Smooth muscle cell (in vitro differentiated cells): ENCODE measurements at regions not wholly inside any gene's neighbourhood (a gene's known extent, or its start where the extent isn't known, plus 50 kb on each side); places are given as distances from the start of the nearest gene placed in this dataset.

Experiments used
- DNase-seq: peaks from one replicate; lab custom pipeline; 2025; ENCODE audit not compliant: unreplicated experiment; lab: John Stamatoyannopoulos, UW
- H2AFZ ChIP-seq: fragments of 200-600 bp; sonication (generic); 2 replicates; pipeline ENCODE4 v1.6.0; 2016; ENCODE audit warnings: antibody characterized with exemption, low read depth, mild to moderate bottlenecking
- H3F3A ChIP-seq: fragments of 200-600 bp; sonication (generic); 2 replicates; pipeline ENCODE4 v1.6.0; 2017; ENCODE audit warnings: antibody characterized with exemption, low read depth
- H3K27ac ChIP-seq: fragments of 200-600 bp; sonication (generic); 2 replicates; pipeline ENCODE4 v1.5.1; 2016; ENCODE audit warnings: low read depth, mild to moderate bottlenecking
- H3K27me3 ChIP-seq: fragments of 200-600 bp; sonication (generic); 2 replicates; pipeline ENCODE4 v1.6.1; 2016; ENCODE audit warnings: low read depth, mild to moderate bottlenecking
- H3K36me3 ChIP-seq: fragments of 200-600 bp; sonication (generic); 2 replicates; pipeline ENCODE4 v1.5.1; 2016; ENCODE audit warnings: low read depth
- H3K4me1 ChIP-seq: fragments of 200-600 bp; sonication (generic); 2 replicates; pipeline ENCODE4 v1.5.1; 2016; ENCODE audit warnings: low read depth
- H3K4me2 ChIP-seq: fragments of 200-600 bp; sonication (generic); 2 replicates; pipeline ENCODE4 v1.6.0; 2016; ENCODE audit warnings: mild to moderate bottlenecking
- H3K4me3 ChIP-seq: fragments of 200-600 bp; sonication (generic); 2 replicates; pipeline ENCODE4 v1.5.1; 2016; ENCODE audit warnings: mild to moderate bottlenecking
- H3K79me2 ChIP-seq: fragments of 200-600 bp; sonication (generic); 2 replicates; pipeline ENCODE4 v1.6.0; 2016; ENCODE audit warnings: low read depth, mild to moderate bottlenecking
- H3K9ac ChIP-seq: fragments of 200-600 bp; sonication (generic); 2 replicates; pipeline ENCODE4 v1.6.0; 2016; ENCODE audit warnings: low read depth
- H3K9me3 ChIP-seq: fragments of 200-600 bp; sonication (generic); replicated peaks from 2 replicates; pipeline ENCODE4 v1.5.1; 2016; ENCODE audit warnings: low read depth
- H4K20me1 ChIP-seq: fragments of 200-600 bp; sonication (generic); 2 replicates; pipeline ENCODE4 v1.6.0; 2016; ENCODE audit warnings: low read depth
- WGBS: methylation state at CpG from one replicate; pipeline ENCODE4 v1.1.7; 2016; ENCODE audit warnings: low lambda C conversion rate; 5-methylcytosine and 5-hydroxymethylcytosine counted together
- TF ChIP-seq, protein P1 (sequence below): fragments of 200-600 bp; sonication (generic); IDR thresholded peaks from 2 replicates; pipeline ENCODE4 v1.5.1; 2017; ENCODE audit warnings: borderline replicate concordance, mild to moderate bottlenecking, antibody characterized with exemption; ENCODE audit not compliant: insufficient read depth, poor library complexity, severe bottlenecking

DNA sequence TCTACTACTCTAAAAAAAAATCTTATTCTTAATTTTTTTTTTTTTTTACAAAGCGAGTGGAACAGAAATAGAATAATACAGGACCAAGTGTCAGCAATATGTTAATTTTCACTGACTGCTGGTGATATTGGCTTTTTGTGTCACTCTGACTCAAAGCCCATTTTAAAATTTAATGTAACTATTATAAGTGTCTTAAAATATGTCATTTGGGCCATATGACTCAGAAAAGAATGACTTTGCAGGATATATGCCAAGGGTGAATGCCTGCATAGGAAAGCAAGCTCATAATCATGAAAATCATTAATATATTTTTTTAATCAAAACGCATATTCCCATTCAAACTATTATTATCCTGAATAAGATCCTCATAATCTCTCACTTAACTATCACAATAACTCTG is 149.2 kb downstream of the GNAT3 start:
- H3K27me3 ChIP-seq: no peaks in the 10 kb centered on the region
- no peak overlapping the region for H3K4me3 ChIP-seq
- H3K4me2 ChIP-seq: no peak overlapping the region
- peaks cover 5% of the 10 kb centered on the region for H3K36me3 ChIP-seq
- H3F3A ChIP-seq: no peaks in the 10 kb centered on the region
- H2AFZ ChIP-seq: no peak overlapping the region
- H4K20me1 ChIP-seq: no peaks in the 10 kb centered on the region
- no peak for DNase-seq
- H3K9me3 ChIP-seq: no peaks in the 10 kb centered on the region
- 95% methylated on average over 2 of the region's 2 CpGs for WGBS
- TF ChIP-seq, protein P1, sequence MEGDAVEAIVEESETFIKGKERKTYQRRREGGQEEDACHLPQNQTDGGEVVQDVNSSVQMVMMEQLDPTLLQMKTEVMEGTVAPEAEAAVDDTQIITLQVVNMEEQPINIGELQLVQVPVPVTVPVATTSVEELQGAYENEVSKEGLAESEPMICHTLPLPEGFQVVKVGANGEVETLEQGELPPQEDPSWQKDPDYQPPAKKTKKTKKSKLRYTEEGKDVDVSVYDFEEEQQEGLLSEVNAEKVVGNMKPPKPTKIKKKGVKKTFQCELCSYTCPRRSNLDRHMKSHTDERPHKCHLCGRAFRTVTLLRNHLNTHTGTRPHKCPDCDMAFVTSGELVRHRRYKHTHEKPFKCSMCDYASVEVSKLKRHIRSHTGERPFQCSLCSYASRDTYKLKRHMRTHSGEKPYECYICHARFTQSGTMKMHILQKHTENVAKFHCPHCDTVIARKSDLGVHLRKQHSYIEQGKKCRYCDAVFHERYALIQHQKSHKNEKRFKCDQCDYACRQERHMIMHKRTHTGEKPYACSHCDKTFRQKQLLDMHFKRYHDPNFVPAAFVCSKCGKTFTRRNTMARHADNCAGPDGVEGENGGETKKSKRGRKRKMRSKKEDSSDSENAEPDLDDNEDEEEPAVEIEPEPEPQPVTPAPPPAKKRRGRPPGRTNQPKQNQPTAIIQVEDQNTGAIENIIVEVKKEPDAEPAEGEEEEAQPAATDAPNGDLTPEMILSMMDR: no peak
- H3K4me1 ChIP-seq: no peaks in the 10 kb centered on the region
- no peaks in the 10 kb centered on the region for H3K79me2 ChIP-seq
- no peak overlapping the region for H3K27ac ChIP-seq
- no peak overlapping the region for H3K9ac ChIP-seq

DNA sequence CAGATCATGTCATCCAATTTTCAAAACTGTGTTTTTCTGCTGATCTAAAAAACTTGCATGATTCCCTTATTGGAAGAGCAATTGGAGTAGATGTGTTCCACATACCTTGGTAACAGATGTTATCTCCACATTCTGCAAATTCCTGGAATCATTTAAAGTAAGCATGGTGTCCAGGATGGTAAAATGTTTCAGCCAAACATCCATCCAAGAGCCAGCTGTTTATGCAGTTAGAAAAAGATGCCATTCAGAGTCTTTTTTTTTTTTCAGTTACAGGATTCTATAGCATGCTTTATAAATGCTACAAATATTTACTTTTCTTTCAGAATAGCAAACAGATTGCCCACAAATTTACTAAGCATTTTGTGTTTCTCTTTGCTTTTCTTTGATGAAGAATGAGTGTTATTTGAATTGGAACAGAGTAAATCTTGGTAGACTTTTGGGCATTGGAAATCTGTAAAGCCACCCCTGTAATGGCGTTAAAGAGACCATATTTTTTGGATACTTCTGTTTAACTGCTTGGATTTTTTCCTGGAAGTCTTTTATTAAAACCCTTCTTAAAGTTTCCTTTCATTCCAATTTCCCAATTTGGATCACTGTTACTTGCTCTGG is 149.8 kb downstream of the GNAT3 start:
- 100% methylated on average over 1 of the region's 1 CpG for WGBS
- TF ChIP-seq, protein P1: no peak
- H3K9me3 ChIP-seq: no peaks in the 10 kb centered on the region
- H4K20me1 ChIP-seq: no peaks in the 10 kb centered on the region
- no peak overlapping the region for H3K27ac ChIP-seq
- no peaks in the 10 kb centered on the region for H3K79me2 ChIP-seq
- H3K9ac ChIP-seq: no peak overlapping the region
- no peaks in the 10 kb centered on the region for H3F3A ChIP-seq
- no peak overlapping the region for H3K4me3 ChIP-seq
- H3K36me3 ChIP-seq: peaks cover 5% of the 10 kb centered on the region
- DNase-seq: no peak
- no peaks in the 10 kb centered on the region for H3K4me1 ChIP-seq
- no peak overlapping the region for H3K4me2 ChIP-seq
- H3K27me3 ChIP-seq: no peaks in the 10 kb centered on the region
- H2AFZ ChIP-seq: no peak overlapping the region

DNA sequence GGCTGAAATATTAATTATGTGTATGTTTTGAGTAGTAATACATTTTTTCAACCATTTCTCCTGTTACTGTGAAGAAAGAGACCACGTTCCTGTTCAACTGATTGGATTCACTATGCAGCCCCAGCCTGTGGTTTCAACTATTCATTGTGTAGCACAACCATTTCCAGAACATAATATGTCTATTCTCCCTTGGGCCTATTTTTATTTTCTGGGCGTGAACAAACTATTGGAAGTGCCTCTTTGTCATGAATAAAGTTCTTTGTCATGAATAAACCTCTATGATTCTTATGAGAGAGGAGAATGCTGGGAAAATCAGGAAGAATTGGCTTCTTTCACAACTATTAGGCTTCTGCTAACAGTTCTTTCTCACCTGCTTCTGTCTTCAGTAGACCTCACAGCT is 152.4 kb downstream of the GNAT3 start:
- Histone ChIP-seq H3K27ac (no peak overlapping the region), H3K36me3 (no peaks in the 10 kb centered on the region), H2AFZ (peak overlapping the region; percentile 13), H3K9ac (no peak overlapping the region), H3K4me3 (no peak overlapping the region), H3K4me2 (no peak overlapping the region), H3K4me1 (no peaks in the 10 kb centered on the region), H4K20me1 (no peaks in the 10 kb centered on the region), H3F3A (no peaks in the 10 kb centered on the region), H3K9me3 (no peaks in the 10 kb centered on the region), H3K27me3 (no peaks in the 10 kb centered on the region), H3K79me2 (no peaks in the 10 kb centered on the region)
- DNase-seq: no peak
- TF ChIP-seq, protein P1: no peak
- WGBS: 100% methylated on average over 2 of the region's 2 CpGs

DNA sequence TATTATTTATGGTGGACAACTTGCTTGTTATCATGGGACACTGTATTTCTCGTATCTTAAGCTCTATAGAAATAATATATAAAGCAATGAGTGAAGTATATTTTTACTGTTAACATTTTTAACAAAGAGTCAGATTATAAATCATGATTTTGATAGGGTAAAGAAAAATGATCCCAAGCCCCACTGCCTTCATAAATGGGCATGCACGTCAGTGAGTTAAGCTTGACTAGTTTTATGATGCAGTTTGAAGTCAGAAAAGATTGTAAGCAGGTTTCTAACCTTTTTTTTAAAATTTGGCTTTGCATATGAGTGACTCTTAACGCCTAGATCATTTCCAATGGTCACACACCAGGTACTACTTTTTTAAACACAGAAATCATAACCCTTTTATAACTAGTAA is 152.8 kb downstream of the GNAT3 start:
- Histone ChIP-seq H3K9ac (no peak overlapping the region), H4K20me1 (no peaks in the 10 kb centered on the region), H3K36me3 (no peaks in the 10 kb centered on the region), H3K4me2 (no peak overlapping the region), H2AFZ (no peak overlapping the region), H3K9me3 (no peaks in the 10 kb centered on the region), H3F3A (no peaks in the 10 kb centered on the region), H3K4me3 (no peak overlapping the region), H3K27ac (no peak overlapping the region), H3K27me3 (no peaks in the 10 kb centered on the region), H3K4me1 (no peaks in the 10 kb centered on the region), H3K79me2 (no peaks in the 10 kb centered on the region)
- no peak for DNase-seq
- WGBS: 87% methylated on average over 3 of the region's 3 CpGs
- TF ChIP-seq, protein P1: no peak
